HG02759 (cell line): ENCODE measurements at regions not wholly inside any gene's neighbourhood (a gene's known extent, or its start where the extent isn't known, plus 50 kb on each side); places are given as distances from the start of the nearest gene placed in this dataset.
"Not testable (repeated sequence)": the region's sequence is repeated elsewhere in the genome, so short reads cannot be mapped to it uniquely, and the experiment has no call there.

ENCODE experiments used
- ATAC-seq: cut with Tn5 transposase; IDR thresholded peaks from one replicate; pipeline ENCODE4 v1.9.1; 2021; ENCODE audit warnings: mild to moderate bottlenecking, moderate library complexity; ENCODE audit not compliant: unreplicated experiment

DNA sequence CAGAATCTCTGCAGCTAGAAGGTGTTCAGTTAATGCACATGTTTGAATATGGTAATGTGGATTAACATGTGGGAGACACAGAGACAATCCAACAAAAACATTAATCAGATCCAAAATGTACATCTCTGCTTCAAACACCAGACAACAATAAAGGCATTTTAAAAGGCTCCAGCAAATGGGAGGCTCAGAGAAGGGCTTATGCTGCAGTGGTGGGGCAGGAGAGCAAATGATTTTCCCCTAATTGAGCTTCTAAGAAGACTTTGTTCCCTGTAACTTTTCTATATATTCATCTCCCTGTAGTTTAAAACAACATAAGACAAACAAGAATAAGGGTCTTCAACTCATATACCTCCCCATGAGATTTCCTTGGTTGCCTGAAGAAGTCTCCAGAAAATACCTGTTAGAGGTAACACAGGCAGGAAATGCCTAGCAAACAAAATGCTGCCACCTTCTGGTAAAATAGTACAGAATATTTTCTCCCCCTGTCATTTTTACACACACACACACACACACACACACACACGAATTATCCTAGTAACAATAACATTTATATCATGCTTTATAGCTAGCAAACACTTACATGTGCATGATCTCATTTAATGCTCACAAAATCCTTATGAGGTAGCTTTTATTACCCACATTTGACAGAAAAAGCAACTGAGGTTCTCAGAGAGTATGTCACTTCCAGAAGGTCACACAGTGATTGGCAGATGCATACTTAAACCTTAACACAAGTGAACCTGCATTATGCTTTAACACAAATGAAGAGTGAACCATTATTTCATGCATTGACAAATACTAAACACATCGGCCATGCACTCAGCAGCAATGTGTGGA is 123.4 kb upstream of the MB21D2 start:
- peak; percentile 55 for ATAC-seq

DNA sequence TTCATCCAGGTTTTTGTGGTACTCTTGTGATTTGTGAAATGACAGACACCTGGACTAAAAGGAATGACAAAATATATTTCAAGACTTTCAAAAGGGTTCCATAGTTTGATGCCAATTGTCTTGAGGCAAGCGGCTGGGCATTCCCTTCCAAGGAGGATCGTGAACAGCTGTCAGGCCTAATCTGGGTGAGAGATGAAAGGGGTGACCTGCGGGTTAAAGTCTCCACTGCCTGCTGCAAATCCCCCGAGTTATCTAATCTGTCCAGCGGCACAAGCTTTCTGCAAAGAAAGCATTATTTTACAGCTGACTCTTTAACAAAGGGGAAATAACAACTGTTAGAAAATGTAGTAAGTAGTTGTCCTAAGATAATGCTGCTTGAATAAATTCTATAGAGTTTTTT is 128.7 kb upstream of the MB21D2 start:
- ATAC-seq = no peak

DNA sequence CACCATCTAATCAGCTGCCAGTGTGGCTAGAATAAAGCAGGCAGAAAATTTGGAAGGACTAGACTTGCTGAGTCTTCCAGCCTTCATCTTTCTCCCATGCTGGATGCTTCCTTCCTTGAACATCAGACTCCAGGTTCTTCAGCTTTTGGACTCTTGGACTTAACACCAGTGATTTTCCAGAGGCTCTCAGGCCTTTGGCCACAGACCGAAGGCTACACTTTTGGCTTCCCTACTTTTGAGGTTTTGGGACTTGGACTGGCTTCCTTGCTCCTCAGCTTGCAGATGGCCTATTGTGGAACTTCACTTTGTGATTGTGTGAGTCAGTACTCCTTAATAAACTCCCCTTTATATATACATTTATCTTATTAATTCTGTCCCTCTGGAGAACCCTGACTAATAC is 129.8 kb upstream of the MB21D2 start:
- not testable (repeated sequence) for ATAC-seq

DNA sequence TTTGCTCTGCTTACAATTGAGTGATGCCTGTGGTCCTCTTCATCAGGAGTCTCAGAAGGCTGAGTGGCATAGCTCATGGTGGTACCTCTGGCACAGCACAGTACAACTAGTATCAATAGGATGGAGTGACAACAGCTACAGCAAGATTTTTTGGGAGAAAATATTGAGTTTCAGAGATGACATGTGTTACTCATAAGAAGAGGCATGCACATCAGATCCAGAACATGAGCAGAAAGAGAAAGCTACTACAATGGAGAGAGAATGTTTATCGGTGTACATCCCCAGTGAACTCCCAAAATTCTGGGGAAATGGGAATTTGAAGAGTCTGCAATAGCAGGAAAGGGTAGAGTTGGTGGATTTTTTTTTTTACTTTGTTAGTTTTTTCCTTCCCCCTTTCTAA is 130.5 kb upstream of the MB21D2 start:
- no peak for ATAC-seq

DNA sequence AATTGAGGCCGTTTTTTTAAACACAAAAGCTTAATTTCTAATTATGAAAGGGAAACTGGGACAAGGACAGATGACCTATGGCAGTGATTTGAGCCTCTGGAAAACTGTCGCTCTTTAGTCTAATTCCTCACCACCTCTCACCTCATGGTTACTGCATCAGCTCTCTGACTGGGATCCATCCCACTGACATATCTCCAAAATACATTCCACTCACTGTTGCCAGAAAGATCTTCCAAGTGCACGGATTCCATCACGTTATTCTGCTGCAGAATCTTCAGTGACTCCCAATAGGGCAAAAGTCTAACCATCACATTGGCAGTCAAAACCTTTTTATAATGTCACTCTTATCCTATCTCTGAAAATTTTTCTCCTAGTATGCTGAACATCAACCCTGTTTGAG is 132.3 kb upstream of the MB21D2 start:
- no peak for ATAC-seq

DNA sequence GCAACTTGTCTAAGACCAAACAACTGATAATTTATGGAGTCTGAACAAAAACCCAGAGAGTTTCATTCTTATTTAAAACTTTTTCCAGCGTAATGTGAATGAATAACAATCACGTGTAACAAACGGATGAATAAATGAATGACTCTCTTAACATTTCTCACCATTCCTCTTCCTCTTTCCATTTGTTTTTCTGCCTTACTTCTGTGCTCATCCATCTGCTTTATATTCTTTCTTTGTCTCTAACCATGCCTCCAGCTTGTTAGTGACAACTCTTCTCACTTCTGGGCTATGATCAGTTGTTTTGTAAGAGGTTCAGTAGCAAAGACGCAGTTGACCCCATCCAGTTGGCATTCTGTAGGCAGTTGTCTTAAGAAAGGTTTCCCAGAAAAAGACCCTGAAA is 133.7 kb upstream of the MB21D2 start:
- no peak for ATAC-seq

DNA sequence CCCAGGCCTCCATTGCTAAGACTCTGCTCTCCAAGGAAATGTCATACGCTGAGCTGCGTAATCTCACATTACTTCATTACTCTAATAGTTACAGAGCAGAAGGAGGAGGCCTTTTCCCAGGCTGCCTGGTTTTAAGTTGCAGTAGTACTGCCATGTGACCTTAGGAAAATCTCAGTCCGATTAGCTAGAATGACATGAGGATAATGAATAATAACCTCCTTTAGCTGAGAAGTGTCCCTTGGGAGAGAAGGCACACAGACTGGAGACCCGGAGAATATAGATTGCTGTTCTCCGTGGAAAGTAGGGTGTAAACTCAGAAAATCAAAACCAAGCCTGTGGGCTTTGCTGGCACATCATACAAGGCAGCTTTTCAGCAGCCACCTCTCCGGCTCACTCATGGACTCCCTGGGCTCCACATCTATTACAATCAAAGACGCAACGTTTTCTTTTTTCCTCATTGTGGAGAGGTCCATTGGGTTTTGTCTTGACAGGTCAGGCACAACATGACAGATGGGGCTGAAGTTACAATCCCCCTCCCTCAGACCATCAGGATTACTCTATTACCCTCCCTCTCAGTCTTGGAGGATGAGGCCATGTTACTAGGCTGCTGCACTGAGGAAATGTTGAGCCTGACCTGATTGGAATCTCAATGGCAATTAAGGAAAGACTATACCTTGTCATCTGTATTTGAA is 134.8 kb upstream of the MB21D2 start:
- ATAC-seq = no peak

DNA sequence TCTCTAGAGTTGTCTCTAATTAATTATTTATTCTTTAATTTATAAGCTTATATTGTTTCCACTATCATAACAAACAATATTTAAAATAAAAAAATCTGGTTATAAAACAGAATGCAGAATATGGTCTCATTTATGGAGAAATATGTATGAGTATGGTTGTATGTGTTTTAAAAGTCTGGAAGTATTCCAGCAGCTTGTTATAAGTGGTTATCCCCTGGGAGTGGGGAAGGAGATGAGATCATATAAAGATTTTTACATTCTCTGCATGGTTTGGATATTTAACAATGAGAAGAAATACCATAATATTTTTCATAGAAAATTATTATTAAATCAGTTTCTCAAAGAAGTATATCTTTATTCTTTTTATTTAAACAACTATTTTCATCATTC is 135.4 kb upstream of the MB21D2 start:
- no peak for ATAC-seq

DNA sequence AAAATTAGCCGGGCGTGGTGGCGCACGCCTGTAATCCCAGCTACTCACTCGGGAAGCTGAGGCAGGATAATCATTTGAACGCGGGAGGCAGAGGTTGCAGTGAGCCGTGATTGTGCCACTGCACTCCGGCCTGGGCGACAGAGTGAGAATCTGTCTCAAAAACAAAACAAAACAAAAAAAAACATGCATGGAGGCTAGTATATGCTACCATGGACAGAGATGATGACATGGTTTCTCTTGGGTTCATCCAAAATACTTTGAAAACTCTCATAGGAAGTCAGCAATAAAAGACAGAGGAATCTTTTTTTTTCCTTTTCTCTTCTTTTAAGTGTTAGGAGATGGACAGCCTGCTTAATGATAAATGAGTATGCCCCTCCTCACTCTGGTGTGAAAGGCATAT is 137.7 kb upstream of the MB21D2 start:
- ATAC-seq = no peak

DNA sequence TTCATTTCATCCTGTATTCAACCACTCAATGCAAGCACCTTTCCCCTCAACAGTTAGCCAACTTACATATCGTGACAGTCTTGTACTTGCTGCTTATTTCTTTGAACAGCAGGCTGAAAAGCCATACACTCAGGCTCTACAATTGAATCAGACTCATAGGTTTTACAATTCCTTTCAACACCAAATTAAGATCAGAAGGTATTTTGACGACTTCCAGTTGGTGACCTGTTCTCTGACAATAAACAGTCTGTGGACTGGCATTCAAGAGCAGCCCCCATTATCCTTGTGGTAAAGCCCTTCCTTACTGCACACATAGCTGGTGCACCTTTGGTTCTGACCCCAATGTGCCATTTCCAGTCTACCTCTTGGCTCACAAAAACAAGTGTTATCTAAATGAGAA is 140.0 kb upstream of the MB21D2 start:
- no peak for ATAC-seq

DNA sequence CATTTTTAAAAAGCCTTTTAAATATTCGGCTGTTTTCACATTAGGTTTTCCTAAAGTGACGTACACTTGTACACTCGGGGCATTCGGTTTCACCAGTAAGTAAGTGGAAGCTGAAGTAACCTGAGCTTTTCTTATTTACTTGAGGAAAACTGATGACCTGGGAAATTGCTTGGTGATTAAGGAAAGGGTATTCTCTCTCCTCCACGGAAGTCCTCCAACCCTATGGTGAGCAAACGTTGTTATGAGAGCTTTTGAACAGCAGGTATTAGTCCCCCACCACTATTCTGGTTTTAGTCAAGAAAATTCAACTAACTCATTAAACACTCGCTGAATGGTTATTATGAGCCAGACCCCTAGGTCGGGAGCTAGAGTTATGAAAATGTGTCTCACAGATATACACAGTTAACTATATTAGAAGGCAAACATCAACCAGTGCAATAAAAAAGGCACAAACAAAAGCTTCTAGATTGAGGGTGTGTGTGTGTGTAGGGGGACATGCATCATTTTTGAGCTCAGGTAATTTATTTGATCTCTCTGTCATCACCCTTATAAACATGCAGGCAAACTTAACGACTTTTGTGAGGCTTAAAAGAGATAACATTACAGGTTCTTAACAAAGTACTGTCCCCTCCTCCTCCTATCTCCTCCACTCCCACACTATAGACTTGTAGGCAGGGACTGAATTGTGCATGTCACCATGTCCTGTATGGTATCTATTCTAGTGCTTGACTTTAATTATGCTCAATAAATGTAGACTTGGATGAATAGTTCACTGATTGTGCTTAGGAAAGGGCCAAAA is 143.3 kb upstream of the MB21D2 start:
- no peak for ATAC-seq

DNA sequence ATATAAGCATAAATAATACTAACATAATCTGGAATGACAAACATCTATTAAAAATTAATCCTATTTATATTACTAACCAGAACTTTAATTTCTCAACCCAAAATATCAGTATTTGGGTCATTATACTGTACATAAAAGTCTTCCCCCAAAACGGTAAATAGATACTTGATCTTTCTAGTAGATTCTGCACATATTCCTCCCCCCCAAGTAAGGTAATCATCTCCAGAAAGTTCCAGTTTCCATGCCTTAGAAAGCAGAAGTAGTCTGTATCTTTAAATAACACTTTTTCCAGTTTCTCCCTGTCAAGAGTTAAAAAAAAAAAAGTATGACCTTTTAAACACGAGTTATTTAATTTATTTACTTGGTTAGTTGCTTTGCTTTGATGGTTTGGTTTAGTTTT is 150.7 kb upstream of the MB21D2 start:
- no peak for ATAC-seq

DNA sequence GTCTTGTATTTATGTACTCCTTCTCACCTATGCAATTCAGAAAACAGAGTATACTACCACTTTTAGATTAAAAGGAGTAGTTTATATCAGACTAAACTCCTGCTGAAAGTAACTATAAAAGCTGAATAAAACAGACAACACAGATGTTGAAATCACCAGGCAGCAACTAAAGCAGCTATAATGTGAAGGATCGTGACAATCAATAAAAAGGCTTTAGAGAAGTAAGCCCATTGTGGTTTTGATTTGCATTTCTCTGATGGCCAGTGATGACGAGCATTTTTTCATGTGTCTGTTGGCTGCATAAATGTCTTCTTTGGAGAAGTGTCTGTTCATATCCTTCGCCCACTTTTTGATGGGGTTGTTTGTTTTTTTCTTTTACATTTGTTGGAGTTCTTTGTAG is 152.1 kb upstream of the MB21D2 start:
- not testable (repeated sequence) for ATAC-seq

DNA sequence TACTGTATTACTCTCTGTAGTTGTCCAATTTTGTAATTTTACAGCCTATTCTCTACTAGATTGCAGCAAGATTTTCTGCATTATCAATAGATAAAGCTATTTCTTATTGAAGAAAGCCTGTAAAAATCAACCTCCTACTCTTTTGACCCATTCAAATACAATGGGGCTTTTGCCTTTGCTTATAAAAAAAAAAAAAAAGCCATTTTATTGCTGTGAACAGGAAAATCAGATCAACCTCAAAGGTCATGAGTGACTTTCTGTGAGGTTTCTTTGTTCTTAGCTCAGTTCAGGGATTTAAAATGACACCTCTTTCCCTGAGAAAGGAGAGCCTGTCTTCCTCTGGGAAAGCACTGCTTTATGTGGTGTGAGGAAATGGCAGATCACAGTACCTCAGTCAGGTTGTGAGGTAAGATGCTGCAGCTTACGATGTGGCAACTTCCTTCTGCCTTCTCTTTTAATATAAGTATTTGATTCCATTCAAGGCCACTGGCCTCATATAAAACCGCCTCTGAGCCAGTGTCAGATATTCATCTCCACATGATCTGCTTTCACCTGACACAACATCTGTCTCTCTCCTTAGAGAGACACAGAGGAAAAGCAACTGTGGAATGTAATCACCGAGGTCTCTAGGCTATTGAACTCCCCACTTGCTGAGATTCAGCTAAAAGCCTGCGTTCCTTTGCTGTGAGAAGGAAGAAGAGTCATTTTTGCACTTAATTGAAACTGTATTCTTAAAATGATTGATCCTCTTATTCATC is 161.5 kb upstream of the MB21D2 start:
- ATAC-seq = no peak

DNA sequence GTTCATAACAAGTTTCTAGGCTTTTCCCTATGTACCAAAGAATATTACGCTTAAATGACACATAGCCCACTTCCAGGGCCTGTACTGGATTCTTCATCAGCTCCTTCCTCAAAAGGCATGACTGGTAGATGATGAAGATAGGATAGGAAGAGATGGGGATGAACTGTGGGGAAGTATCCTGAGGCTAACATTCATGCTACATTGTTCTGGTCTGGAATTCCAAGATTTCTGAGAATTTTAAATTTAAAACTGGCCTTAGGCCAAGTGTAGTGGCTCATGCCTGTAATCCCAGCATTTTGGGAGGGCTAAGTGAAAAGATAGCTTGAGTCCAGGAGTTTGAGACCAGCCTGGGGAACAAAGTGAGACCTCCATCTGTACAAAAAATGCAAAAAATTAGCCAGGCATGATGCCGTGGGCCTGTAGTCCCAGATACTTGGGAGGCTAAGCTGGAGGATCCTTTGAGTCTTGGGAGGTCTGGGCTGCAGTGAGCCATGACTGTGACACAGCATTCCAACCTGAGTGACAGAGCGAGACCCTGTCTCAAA is 160.1 kb upstream of the PLAAT1 start:
- ATAC-seq = no peak

DNA sequence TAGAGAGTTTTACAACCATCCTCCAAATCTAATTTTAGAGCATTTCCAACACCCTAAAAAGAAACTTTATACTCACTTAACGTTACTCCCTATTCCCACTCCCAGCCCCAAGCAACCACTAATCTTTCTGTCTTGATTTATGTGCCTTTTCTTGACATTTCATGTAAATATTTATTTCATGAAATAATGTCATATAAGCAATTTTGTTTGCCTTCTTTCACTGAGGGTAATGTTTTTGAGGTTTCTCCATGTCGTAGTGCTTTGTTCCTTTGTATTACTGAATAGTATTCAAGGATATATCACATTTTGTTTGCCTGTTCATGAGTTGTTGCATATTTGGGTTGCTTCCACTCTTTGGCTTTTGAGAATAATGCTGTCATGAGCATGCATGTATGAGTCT is 155.4 kb upstream of the PLAAT1 start:
- no peak for ATAC-seq

DNA sequence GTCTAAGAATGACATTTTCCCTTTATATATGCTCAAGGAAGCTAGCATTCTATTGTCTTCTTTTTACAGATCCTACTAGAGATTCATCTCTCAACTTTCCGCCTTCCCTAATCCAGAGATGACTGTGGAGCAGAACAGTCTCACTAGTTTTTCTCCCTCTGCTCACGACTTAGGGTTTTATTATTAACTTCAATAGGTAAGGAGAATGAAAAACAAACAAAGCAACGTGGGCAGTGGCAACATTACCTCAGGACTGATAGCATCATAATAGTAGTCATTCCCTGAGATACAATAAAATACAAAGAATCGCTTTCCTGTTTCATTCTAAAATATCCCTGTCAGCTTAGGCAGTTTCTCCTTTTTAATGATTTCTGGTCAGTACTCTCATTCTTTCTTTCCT is 154.3 kb upstream of the PLAAT1 start:
- ATAC-seq = no peak

DNA sequence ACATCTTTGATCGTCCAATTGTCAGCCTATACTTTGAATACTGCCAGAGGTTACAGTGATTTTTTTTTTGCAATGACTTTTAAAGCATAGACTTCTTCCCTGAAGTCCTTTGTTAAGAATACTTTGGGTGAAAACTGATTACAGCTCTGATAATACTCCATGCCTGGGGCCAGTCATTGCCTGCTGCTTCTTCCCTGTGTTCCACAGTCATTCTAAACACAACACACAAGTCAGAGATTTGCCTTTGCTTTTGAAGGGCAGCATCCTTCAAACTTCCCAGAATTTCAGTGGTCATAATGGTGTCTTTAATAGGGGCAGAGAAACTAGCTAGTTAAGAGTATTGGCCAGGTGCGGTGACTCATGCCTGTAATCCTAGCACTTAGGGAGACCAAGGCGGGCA is 153.7 kb upstream of the PLAAT1 start:
- ATAC-seq = no peak

DNA sequence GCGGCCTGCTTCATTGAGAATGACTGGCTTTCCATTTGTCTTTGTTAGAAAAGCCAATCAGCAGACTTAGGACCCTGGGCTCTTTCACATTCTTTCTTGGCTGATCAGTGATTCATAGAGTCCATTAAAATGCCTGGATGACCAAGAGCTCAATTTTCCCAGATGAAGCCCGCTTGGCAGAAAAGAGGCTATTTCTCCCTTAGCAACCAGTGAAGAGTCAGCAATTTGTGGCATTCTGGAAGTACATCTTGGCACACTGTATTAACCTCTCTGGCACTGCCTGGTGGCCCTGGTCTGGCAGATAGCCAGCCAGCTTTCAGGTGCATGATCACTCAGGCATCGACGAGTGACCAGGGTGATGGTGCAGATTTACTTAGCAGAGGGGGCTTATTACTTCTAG is 145.7 kb upstream of the PLAAT1 start:
- ATAC-seq = no peak

DNA sequence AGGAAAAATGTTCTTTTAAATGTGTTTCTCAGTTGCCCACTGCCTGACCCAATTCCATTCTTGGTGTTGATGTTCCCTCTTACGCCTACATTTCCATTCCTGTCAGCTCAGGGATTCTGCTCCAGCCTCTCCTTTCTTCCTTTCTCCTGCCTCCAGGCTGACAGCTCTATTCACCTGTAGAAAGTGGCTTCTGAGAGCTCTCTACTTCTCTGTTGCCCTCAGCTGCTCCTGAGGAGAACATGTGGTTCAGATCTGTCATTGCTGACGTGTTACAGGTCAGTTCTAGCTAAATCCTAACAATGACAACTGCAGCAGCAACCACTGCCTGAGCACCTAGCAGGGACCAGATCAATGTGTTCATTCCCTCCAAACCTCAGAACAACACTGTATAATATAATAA is 144.9 kb upstream of the PLAAT1 start:
- ATAC-seq = no peak
